AG04449 (cell line): ENCODE measurements at regions not wholly inside any gene's neighbourhood (a gene's known extent, or its start where the extent isn't known, plus 50 kb on each side); places are given as distances from the start of the nearest gene placed in this dataset.
A peak's percentile ranks its signal among the peaks of the same experiment; 100 is the strongest.

Experiments used
- CTCF ChIA-PET: fragments of 350-600 bp; formaldehyde crosslinking; extraction: SDS; loops from one replicate; lab custom pipeline; 2021; ENCODE audit warnings: antibody characterized with exemption; lab: Yijun Ruan, JAX
- POLR2A ChIA-PET: fragments of 400-600, 350-600 bp; formaldehyde crosslinking; extraction: SDS; loops from one replicate; lab custom pipeline; 2020; ENCODE audit warnings: antibody characterized with exemption, inconsistent platforms; lab: Yijun Ruan, JAX
- DNase-seq: peaks from one replicate; pipeline ENCODE4 v3.0.0-alpha.2; 2010; ENCODE audit warnings: low read depth, low spot score
- H3K4me3 ChIP-seq: 2 replicates; pipeline ENCODE4 v1.5.1; 2011; ENCODE audit warnings: low read depth, mild to moderate bottlenecking, control low read depth, low read length
- CTCF ChIP-seq: IDR thresholded peaks from one replicate; pipeline ENCODE4 v1.5.1; 2011; ENCODE audit warnings: mild to moderate bottlenecking, moderate library complexity, low read length, control low read depth, inconsistent platforms; ENCODE audit not compliant: insufficient read depth; ENCODE audit errors: missing control alignments

DNA sequence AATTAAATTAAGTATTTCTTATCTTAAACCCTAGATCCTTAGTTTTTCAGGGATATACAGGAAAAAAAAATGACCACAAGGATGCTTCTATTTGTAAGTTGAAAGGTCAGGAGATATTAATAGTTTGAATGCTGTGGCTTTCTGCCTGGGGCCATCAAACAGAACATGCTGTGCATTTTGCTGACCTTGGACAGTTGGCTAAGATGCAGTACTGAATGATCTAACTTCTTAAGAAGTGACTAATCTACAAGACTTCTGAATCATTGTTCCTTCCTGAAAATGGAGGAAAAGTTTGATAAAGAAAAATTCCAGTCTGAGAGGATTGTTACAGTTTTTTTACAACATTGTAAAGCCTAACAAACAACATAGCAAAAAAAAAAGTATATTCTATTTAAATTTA is 237.8 kb upstream of the JADE1 start:
- ChIA-PET POLR2A (no interaction called here), CTCF (interaction anchor here (1.3 kb wide), 1 partner anchor 117 kb away, joined by 4 read pairs; no protein-coding TSS in a partner anchor)
- DNase-seq, result peak; percentile 84
- TF ChIP-seq CTCF, result no peak
- no peak overlapping the region for H3K4me3 ChIP-seq

- no peak for DNase-seq
- POLR2A ChIA-PET, result no interaction called here
- CTCF ChIA-PET, result interaction anchor here (1.3 kb wide), 1 partner anchor 116 kb away, joined by 4 read pairs; no protein-coding TSS in a partner anchor
- no peak for TF ChIP-seq CTCF
- no peak overlapping the region for H3K4me3 ChIP-seq
Measured at GRCh38 chr4:128570387-128570975, 239.0 kb upstream of the JADE1 start.

DNA sequence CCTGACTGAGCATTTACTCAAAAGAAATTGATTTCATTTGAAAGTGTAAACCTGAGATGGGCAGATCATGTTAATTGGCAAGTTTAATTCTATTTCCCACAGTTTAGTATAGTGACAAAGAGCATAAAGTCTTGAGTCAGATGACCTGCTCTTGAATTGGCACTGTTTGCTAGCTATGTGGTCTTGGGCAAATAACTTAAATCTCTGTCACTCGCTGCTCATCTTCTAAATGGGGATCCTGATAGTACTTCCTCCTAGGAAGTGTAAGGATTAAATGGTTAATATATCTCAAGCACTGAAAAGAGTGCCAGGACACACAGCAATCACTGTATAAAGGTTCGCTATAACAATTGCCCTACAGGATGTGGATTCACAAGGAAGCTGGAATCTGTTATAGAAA is 242.8 kb upstream of the JADE1 start:
- no peak for DNase-seq
- ChIA-PET POLR2A (interaction anchor here (0.6 to 1.2 kb wide), 2 partner anchors 13 to 40 kb away, joined by 3 to 4 read pairs; no protein-coding TSS in a partner anchor), CTCF (interaction anchor here (0.7 to 1.7 kb wide), 5 partner anchors 13 to 295 kb away, joined by 3 to 4 read pairs (median 4); no protein-coding TSS in a partner anchor)
- H3K4me3 ChIP-seq, result no peak overlapping the region
- no peak for TF ChIP-seq CTCF

- POLR2A ChIA-PET, result no interaction called here
- TF ChIP-seq CTCF, result peak; percentile 49
- no peak overlapping the region for H3K4me3 ChIP-seq
- DNase-seq, result no peak
- CTCF ChIA-PET, result interaction anchor here (1.0 to 1.7 kb wide), 4 partner anchors 12 to 294 kb away, joined by 3 to 4 read pairs (median 4); no protein-coding TSS in a partner anchor
Measured at GRCh38 chr4:128565565-128566186, 243.8 kb upstream of the JADE1 start.

- TF ChIP-seq CTCF, result no peak
- ChIA-PET CTCF (interaction anchor here (1.0 to 2.0 kb wide), 2 partner anchors 12 to 253 kb away, joined by 3 to 10 read pairs; no protein-coding TSS in a partner anchor), POLR2A (no interaction called here)
- no peak for DNase-seq
- no peak overlapping the region for H3K4me3 ChIP-seq
Measured at GRCh38 chr4:128565054-128565453, 244.4 kb upstream of the JADE1 start.

- TF ChIP-seq CTCF, result no peak
- ChIA-PET POLR2A (no interaction called here), CTCF (interaction anchor here (0.9 to 2.0 kb wide), 3 partner anchors 11 to 250 kb away, joined by 4 to 10 read pairs (median 5); no protein-coding TSS in a partner anchor)
- DNase-seq, result no peak
- no peak overlapping the region for H3K4me3 ChIP-seq
Measured at GRCh38 chr4:128564081-128564630, 245.3 kb upstream of the JADE1 start.
